MM.1S (cell line): ENCODE measurements at regions not wholly inside any gene's neighbourhood (a gene's known extent, or its start where the extent isn't known, plus 50 kb on each side); places are given as distances from the start of the nearest gene placed in this dataset.

ENCODE experiments used
- DNase-seq: peaks from one replicate; pipeline ENCODE4 v3.0.0-alpha.2; 2015
- H2AFZ ChIP-seq: fragments of 300-600 bp; sonication (generic); 2 replicates; pipeline ENCODE4 v1.6.0; 2016; ENCODE audit warnings: antibody characterized with exemption, low read length
- H3F3A ChIP-seq: fragments of 300-600 bp; sonication (generic); 2 replicates; pipeline ENCODE4 v1.6.1; 2016; ENCODE audit warnings: mild to moderate bottlenecking, antibody characterized with exemption, low read length, moderate library complexity, mixed read lengths; ENCODE audit not compliant: insufficient read depth
- H3K27ac ChIP-seq: fragments of 300-600 bp; sonication (generic); 2 replicates; pipeline ENCODE4 v1.5.1; 2016; ENCODE audit warnings: mild to moderate bottlenecking, low read length
- H3K27me3 ChIP-seq: fragments of 300-600 bp; sonication (generic); replicated peaks from 2 replicates; pipeline ENCODE4 v1.6.0; 2016; ENCODE audit warnings: low read length; ENCODE audit not compliant: insufficient read depth
- H3K36me3 ChIP-seq: fragments of 300-600 bp; sonication (generic); replicated peaks from 2 replicates; pipeline ENCODE4 v1.6.1; 2016; ENCODE audit warnings: mild to moderate bottlenecking, low read length, mixed read lengths; ENCODE audit not compliant: insufficient read depth
- H3K4me1 ChIP-seq: fragments of 300-600 bp; sonication (generic); 2 replicates; pipeline ENCODE4 v1.6.1; 2016; ENCODE audit warnings: low read length, mixed read lengths
- H3K4me2 ChIP-seq: fragments of 300-600 bp; sonication (generic); 2 replicates; pipeline ENCODE4 v1.6.0; 2016; ENCODE audit warnings: low read depth, low read length
- H3K4me3 ChIP-seq: fragments of 300-600 bp; sonication (generic); 2 replicates; pipeline ENCODE4 v1.5.1; 2016; ENCODE audit warnings: low read length, mixed read lengths
- H3K79me2 ChIP-seq: fragments of 300-600 bp; sonication (generic); 2 replicates; pipeline ENCODE4 v1.6.1; 2016; ENCODE audit warnings: mixed run types, low read length, mixed read lengths
- H3K9ac ChIP-seq: fragments of 300-600 bp; sonication (generic); 2 replicates; pipeline ENCODE4 v1.6.1; 2016; ENCODE audit warnings: low read length, mixed read lengths
- H3K9me2 ChIP-seq: fragments of 300-600 bp; sonication (generic); replicated peaks from 2 replicates; pipeline ENCODE4 v1.6.1; 2016; ENCODE audit warnings: mild to moderate bottlenecking, low read length, mixed read lengths; ENCODE audit not compliant: insufficient read depth
- H3K9me3 ChIP-seq: fragments of 300-600 bp; sonication (generic); replicated peaks from 2 replicates; pipeline ENCODE4 v1.6.1; 2016; ENCODE audit warnings: mild to moderate bottlenecking, low read length, mixed read lengths; ENCODE audit not compliant: insufficient read depth
- H4K20me1 ChIP-seq: fragments of 300-600 bp; sonication (generic); 2 replicates; pipeline ENCODE4 v1.6.1; 2016; ENCODE audit warnings: mild to moderate bottlenecking, low read length, moderate library complexity, mixed read lengths; ENCODE audit not compliant: insufficient read depth
- EZH2 ChIP-seq: fragments of 300-600 bp; sonication (generic); optimal IDR thresholded peaks from 2 replicates; pipeline ENCODE3; 2017; ENCODE audit warnings: low read depth, mild to moderate bottlenecking, antibody characterized with exemption, low read length, mixed read lengths
- EZH2phosphoT487 ChIP-seq: fragments of 300-600 bp; sonication (generic); IDR thresholded peaks from 2 replicates; pipeline ENCODE4 v1.6.1; 2018; ENCODE audit warnings: antibody characterized with exemption, low read length
- TF ChIP-seq, protein P1 (sequence below): fragments of 300-600 bp; sonication (generic); IDR thresholded peaks from 2 replicates; pipeline ENCODE4 v1.5.1; 2016; ENCODE audit warnings: antibody characterized with exemption, low read length, mixed read lengths

DNA sequence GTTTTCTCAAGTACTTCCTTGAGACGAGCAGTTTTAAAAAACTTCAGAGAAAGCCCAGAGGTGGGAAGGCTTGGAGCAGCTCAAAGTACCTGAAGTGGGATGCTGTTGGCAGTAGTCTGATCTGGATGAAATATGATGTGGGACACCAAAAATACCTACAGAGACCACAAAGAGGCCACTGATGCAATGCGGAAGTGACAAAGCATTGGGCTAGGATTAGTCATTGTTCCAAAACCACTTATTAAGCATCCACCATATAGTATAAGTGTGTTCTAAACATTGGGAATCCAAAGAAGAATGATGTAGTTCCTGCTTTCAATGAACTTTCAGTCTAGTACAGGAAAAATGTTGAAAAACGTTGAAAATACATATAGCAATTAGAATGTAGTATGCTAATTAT is 386.1 kb upstream of the CNKSR2 start:
- no peaks in the 10 kb centered on the region for H3K27me3 ChIP-seq
- H3K4me3 ChIP-seq: no peak overlapping the region
- no peaks in the 10 kb centered on the region for H3F3A ChIP-seq
- H3K79me2 ChIP-seq: no peaks in the 10 kb centered on the region
- H3K9me3 ChIP-seq: no peaks in the 10 kb centered on the region
- no peak overlapping the region for H2AFZ ChIP-seq
- no peak overlapping the region for H3K27ac ChIP-seq
- H3K36me3 ChIP-seq: no peaks in the 10 kb centered on the region
- H3K4me2 ChIP-seq: no peak overlapping the region
- H3K4me1 ChIP-seq: no peaks in the 10 kb centered on the region
- DNase-seq: no peak
- no peak overlapping the region for H3K9ac ChIP-seq
- H3K9me2 ChIP-seq: no peaks in the 10 kb centered on the region
- H4K20me1 ChIP-seq: no peaks in the 10 kb centered on the region
- TF ChIP-seq EZH2phosphoT487 (no peak), EZH2 (no peak)
- TF ChIP-seq, protein P1, sequence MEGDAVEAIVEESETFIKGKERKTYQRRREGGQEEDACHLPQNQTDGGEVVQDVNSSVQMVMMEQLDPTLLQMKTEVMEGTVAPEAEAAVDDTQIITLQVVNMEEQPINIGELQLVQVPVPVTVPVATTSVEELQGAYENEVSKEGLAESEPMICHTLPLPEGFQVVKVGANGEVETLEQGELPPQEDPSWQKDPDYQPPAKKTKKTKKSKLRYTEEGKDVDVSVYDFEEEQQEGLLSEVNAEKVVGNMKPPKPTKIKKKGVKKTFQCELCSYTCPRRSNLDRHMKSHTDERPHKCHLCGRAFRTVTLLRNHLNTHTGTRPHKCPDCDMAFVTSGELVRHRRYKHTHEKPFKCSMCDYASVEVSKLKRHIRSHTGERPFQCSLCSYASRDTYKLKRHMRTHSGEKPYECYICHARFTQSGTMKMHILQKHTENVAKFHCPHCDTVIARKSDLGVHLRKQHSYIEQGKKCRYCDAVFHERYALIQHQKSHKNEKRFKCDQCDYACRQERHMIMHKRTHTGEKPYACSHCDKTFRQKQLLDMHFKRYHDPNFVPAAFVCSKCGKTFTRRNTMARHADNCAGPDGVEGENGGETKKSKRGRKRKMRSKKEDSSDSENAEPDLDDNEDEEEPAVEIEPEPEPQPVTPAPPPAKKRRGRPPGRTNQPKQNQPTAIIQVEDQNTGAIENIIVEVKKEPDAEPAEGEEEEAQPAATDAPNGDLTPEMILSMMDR: no peak

- no peak overlapping the region for H3K4me3 ChIP-seq
- no peak overlapping the region for H3K27ac ChIP-seq
- H3K4me1 ChIP-seq: no peaks in the 10 kb centered on the region
- no peaks in the 10 kb centered on the region for H3K9me3 ChIP-seq
- TF ChIP-seq, protein P1: no peak
- TF ChIP-seq EZH2phosphoT487: no peak
- TF ChIP-seq EZH2: no peak
- H3K27me3 ChIP-seq: no peaks in the 10 kb centered on the region
- H2AFZ ChIP-seq: no peak overlapping the region
- no peaks in the 10 kb centered on the region for H3K36me3 ChIP-seq
- DNase-seq: no peak
- no peak overlapping the region for H3K9ac ChIP-seq
- H3K79me2 ChIP-seq: no peaks in the 10 kb centered on the region
- H4K20me1 ChIP-seq: no peaks in the 10 kb centered on the region
- no peak overlapping the region for H3K4me2 ChIP-seq
- no peaks in the 10 kb centered on the region for H3F3A ChIP-seq
- H3K9me2 ChIP-seq: no peaks in the 10 kb centered on the region
These were observed 393.8 kb upstream of the CNKSR2 start for GRCh38 chrX:20980426-20980825.

GRCh38 chrX:20974326-20974725 is 399.9 kb upstream of the CNKSR2 start:
- H3K36me3 ChIP-seq: no peaks in the 10 kb centered on the region
- H3K4me2 ChIP-seq: no peak overlapping the region
- no peaks in the 10 kb centered on the region for H4K20me1 ChIP-seq
- no peak overlapping the region for H3K27ac ChIP-seq
- no peak for TF ChIP-seq EZH2
- TF ChIP-seq, protein P1: no peak
- no peak for TF ChIP-seq EZH2phosphoT487
- H3K9ac ChIP-seq: no peak overlapping the region
- no peaks in the 10 kb centered on the region for H3K9me2 ChIP-seq
- H2AFZ ChIP-seq: no peak overlapping the region
- H3K27me3 ChIP-seq: no peaks in the 10 kb centered on the region
- DNase-seq: no peak
- no peaks in the 10 kb centered on the region for H3K79me2 ChIP-seq
- no peaks in the 10 kb centered on the region for H3K4me1 ChIP-seq
- no peaks in the 10 kb centered on the region for H3F3A ChIP-seq
- H3K4me3 ChIP-seq: no peak overlapping the region
- H3K9me3 ChIP-seq: no peaks in the 10 kb centered on the region

GRCh38 chrX:20973038-20973437 is 401.2 kb upstream of the CNKSR2 start:
- Histone ChIP-seq H3K79me2 (no peaks in the 10 kb centered on the region), H3K4me3 (no peak overlapping the region), H3K27me3 (no peaks in the 10 kb centered on the region), H3K9ac (no peak overlapping the region), H4K20me1 (no peaks in the 10 kb centered on the region), H3F3A (no peaks in the 10 kb centered on the region), H3K9me3 (no peaks in the 10 kb centered on the region), H3K4me1 (no peaks in the 10 kb centered on the region), H2AFZ (no peak overlapping the region), H3K4me2 (no peak overlapping the region), H3K36me3 (no peaks in the 10 kb centered on the region), H3K27ac (no peak overlapping the region), H3K9me2 (no peaks in the 10 kb centered on the region)
- TF ChIP-seq EZH2phosphoT487 (no peak), EZH2 (no peak)
- TF ChIP-seq, protein P1: no peak
- no peak for DNase-seq
